CD14-positive monocyte (primary cell): ENCODE measurements at regions not wholly inside any gene's neighbourhood (a gene's known extent, or its start where the extent isn't known, plus 50 kb on each side); places are given as distances from the start of the nearest gene placed in this dataset.

Experiments
- DNase-seq, 3 donors: peaks; one replicate each; pipeline ENCODE4 v3.0.0-alpha.2; 2011 to 2022
- H2AFZ ChIP-seq: 2 replicates; pipeline ENCODE4 v1.6.0; 2012; ENCODE audit warnings: mild to moderate bottlenecking, low read depth, low read length, inconsistent platforms; ENCODE audit not compliant: insufficient read depth, poor library complexity, severe bottlenecking
- H3K27ac ChIP-seq, 2 donors: 1 replicate in 1 of 2; 2 replicates in 1 of 2; pipeline ENCODE4 v1.5.1; 2012 to 2013; ENCODE audit warnings: low read length in 2 of 2, control low read depth in 1 of 2, inconsistent platforms in 1 of 2, low read depth in 1 of 2, mild to moderate bottlenecking in 1 of 2
- H3K27me3 ChIP-seq, 2 donors: one replicate each; pipeline versions ENCODE4 v1.6.0 to v1.6.1; 2011 to 2013; ENCODE audit warnings: low read length in 2 of 2; ENCODE audit not compliant: control insufficient read depth in 2 of 2, insufficient read depth in 2 of 2
- H3K36me3 ChIP-seq, 2 donors: replicated peaks in 1 of 2; 1 replicate in 1 of 2; 2 replicates in 1 of 2; pipeline versions ENCODE4 v1.5.1 to v1.6.1; 2012 to 2013; ENCODE audit warnings: low read length in 2 of 2, control low read depth in 1 of 2, inconsistent platforms in 1 of 2, mild to moderate bottlenecking in 1 of 2; ENCODE audit not compliant: insufficient read depth in 2 of 2, control insufficient read depth in 1 of 2
- H3K4me1 ChIP-seq, 2 donors: 1 replicate in 1 of 2; 2 replicates in 1 of 2; pipeline versions ENCODE4 v1.5.1 to v1.6.1; 2012 to 2013; ENCODE audit warnings: low read length in 2 of 2, control low read depth in 1 of 2, inconsistent platforms in 1 of 2, mild to moderate bottlenecking in 1 of 2, moderate library complexity in 1 of 2; ENCODE audit not compliant: insufficient read depth in 2 of 2, control insufficient read depth in 1 of 2
- H3K4me2 ChIP-seq: replicated peaks from 2 replicates; pipeline ENCODE3; 2012; ENCODE audit warnings: low read length, moderate library complexity, mild to moderate bottlenecking; ENCODE audit not compliant: poor library complexity, severe bottlenecking; ENCODE audit errors: extremely low read depth
- H3K4me3 ChIP-seq, 3 experiments: fragments of 200-600 bp in 1 of 3; sonication (generic) in 1 of 3; replicated peaks in 1 of 3; 1 replicate in 2 of 3; 2 replicates in 1 of 3; pipeline ENCODE4 v1.5.1; 2011 to 2013; ENCODE audit warnings: low read length in 3 of 3, mild to moderate bottlenecking in 3 of 3, control low read depth in 2 of 3, low read depth in 2 of 3, inconsistent platforms in 1 of 3, moderate library complexity in 1 of 3
- H3K79me2 ChIP-seq: 2 replicates; pipeline ENCODE4 v1.6.0; 2012; ENCODE audit warnings: mild to moderate bottlenecking, control low read depth, inconsistent platforms, low read length, moderate library complexity; ENCODE audit not compliant: insufficient read depth
- H3K9ac ChIP-seq: 2 replicates; pipeline ENCODE4 v1.6.0; 2017; ENCODE audit warnings: low read length, mild to moderate bottlenecking; ENCODE audit not compliant: insufficient read depth, poor library complexity, severe bottlenecking
- H3K9me3 ChIP-seq, 2 donors: replicated peaks in 1 of 2; 1 replicate in 1 of 2; 2 replicates in 1 of 2; pipeline versions ENCODE4 v1.5.1 to v1.6.1; 2012 to 2013; ENCODE audit warnings: low read length in 2 of 2, control low read depth in 1 of 2; ENCODE audit not compliant: control insufficient read depth in 1 of 2, insufficient read depth in 1 of 2
- H4K20me1 ChIP-seq: 2 replicates; pipeline ENCODE4 v1.6.0; 2012; ENCODE audit warnings: mild to moderate bottlenecking, low read length, control low read depth, moderate library complexity; ENCODE audit not compliant: insufficient read depth
- H3K27ac Mint-ChIP-seq, 7 donors: one replicate each; pipeline ENCODE4 v1.8.0; 2020; ENCODE audit warnings: mild to moderate bottlenecking in 7 of 7, mixed read lengths in 7 of 7, moderate library complexity in 6 of 7, inconsistent platforms in 2 of 7
- H3K27me3 Mint-ChIP-seq, 3 donors: one replicate each; pipeline ENCODE4 v1.8.0; 2021 to 2022; ENCODE audit warnings: low read depth in 3 of 3, mild to moderate bottlenecking in 3 of 3, mixed read lengths in 3 of 3, moderate library complexity in 3 of 3, inconsistent platforms in 1 of 3
- H3K36me3 Mint-ChIP-seq, 2 donors: one replicate each; pipeline ENCODE4 v1.8.0; 2020; ENCODE audit warnings: mixed read lengths in 2 of 2, inconsistent platforms in 1 of 2, mild to moderate bottlenecking in 1 of 2
- H3K4me1 Mint-ChIP-seq: one replicate; pipeline ENCODE4 v1.8.0; 2020; ENCODE audit warnings: mild to moderate bottlenecking, mixed read lengths
- H3K4me3 Mint-ChIP-seq, 2 donors: one replicate each; pipeline ENCODE4 v1.8.0; 2020; ENCODE audit warnings: mild to moderate bottlenecking in 2 of 2, mixed read lengths in 2 of 2, moderate library complexity in 1 of 2
- H3K9me3 Mint-ChIP-seq, 7 donors: one replicate each; pipeline ENCODE4 v1.8.0; 2020 to 2022; ENCODE audit warnings: mixed read lengths in 7 of 7, mild to moderate bottlenecking in 6 of 7, moderate library complexity in 6 of 7, inconsistent platforms in 2 of 7
- CTCF ChIP-seq: fragments of 200-600 bp; IDR thresholded peaks from one replicate; pipeline ENCODE4 v1.8.0; 2022; ENCODE audit warnings: antibody characterized with exemption, mild to moderate bottlenecking
- WGBS: methylation state at CpG from one replicate; pipeline ENCODE4 v1.1.5; 2013; ENCODE audit warnings: missing lambda C conversion rate; ENCODE audit not compliant: insufficient coverage; 5-methylcytosine and 5-hydroxymethylcytosine counted together
- intact Hi-C, 2 donors: fragments of 100-400 bp; cut with micrococcal nuclease; formaldehyde crosslinking; loops; one replicate each; pipeline versions ENCODE4 v1.15.0 to v1.15.1; 2023

DNA sequence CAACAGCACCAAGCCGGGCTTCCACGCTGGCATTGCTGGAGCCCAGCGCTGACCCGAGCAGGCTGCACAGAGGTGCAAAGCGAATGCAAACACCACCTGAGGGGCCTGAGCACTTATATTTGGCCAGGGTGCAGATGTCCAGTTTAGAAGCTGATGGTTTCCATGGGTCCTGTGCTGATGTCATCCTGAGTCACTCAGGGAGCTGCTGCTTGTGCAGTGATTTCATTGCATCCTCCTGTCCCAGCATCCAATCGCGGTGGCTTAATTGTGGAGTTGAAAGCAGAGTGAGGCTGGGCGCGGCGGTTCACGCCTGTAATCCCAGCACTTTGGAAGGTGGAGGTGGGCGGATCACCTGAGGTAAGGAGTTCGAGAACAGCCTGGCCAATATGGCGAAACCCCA is 410.2 kb upstream of the KLF6 start:
- no peak for TF ChIP-seq CTCF
- intact Hi-C loops, result no loop called here

DNA sequence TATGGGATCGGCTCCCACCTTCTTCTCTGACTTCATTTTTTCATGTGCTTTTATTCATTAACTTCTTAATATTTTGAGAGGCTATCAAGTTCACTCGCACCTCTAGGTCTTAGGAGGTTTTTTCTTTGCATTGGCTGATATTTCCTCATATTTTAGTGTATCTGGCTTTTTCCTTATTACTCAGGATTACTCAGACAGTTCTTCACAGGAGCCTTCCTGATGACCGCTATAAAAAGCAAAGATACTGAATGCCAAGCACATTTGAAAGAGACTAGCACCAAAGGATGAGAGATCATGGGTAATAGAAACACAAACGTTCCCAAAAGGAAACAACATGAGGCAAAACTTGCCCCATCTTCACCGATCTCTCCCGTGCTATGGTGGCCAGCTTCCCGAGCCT is 409.2 kb upstream of the KLF6 start:
- TF ChIP-seq CTCF, result no peak
- no peak overlapping the region for H3K27ac Mint-ChIP-seq
- WGBS, result 97% methylated on average over 5 of the region's 7 CpGs

More for the DNA sequence above, 410.2 kb upstream of the KLF6 start:
- Histone ChIP-seq H2AFZ (no peak overlapping the region), H3K9ac (no peak overlapping the region), H3K36me3 (no peaks in the 10 kb centered on the region), H4K20me1 (no peaks in the 10 kb centered on the region), H3K4me2 (no peak overlapping the region), H3K27ac (no peak overlapping the region), H3K4me3 (no peak overlapping the region), H3K4me1 (no peaks in the 10 kb centered on the region), H3K79me2 (no peaks in the 10 kb centered on the region), H3K27me3 (no peaks in the 10 kb centered on the region), H3K9me3 (no peaks in the 10 kb centered on the region)
- Mint-ChIP-seq H3K9me3 (peaks cover 0 to 3% (median 2%) of the 10 kb centered on the region in 7 donors), H3K4me1 (peaks cover 5% of the 10 kb centered on the region), H3K27me3 (peaks cover 0 to 3% (median 0%) of the 10 kb centered on the region in 3 donors), H3K36me3 (no peaks in the 10 kb centered on the region), H3K4me3 (no peak overlapping the region), H3K27ac (no peak overlapping the region)
- 100% methylated on average over 5 of the region's 14 CpGs for WGBS
- DNase-seq, result no peak

More for the DNA sequence above, 409.2 kb upstream of the KLF6 start:
- H4K20me1 ChIP-seq, result no peaks in the 10 kb centered on the region
- H3K27ac ChIP-seq, result no peak overlapping the region
- Mint-ChIP-seq H3K4me3 (no peak overlapping the region), H3K27me3 (peaks cover 0 to 3% (median 0%) of the 10 kb centered on the region in 3 donors), H3K9me3 (peaks cover 0 to 3% (median 2%) of the 10 kb centered on the region in 7 donors), H3K36me3 (no peaks in the 10 kb centered on the region), H3K4me1 (peaks cover 5% of the 10 kb centered on the region)
- no peak overlapping the region for H3K4me3 ChIP-seq
- intact Hi-C loops, result no loop called here
- H3K36me3 ChIP-seq, result no peaks in the 10 kb centered on the region
- DNase-seq, result no peak
- H3K79me2 ChIP-seq, result no peaks in the 10 kb centered on the region
- no peak overlapping the region for H3K9ac ChIP-seq
- H2AFZ ChIP-seq, result no peak overlapping the region
- H3K4me2 ChIP-seq, result no peak overlapping the region
- no peaks in the 10 kb centered on the region for H3K4me1 ChIP-seq
- H3K9me3 ChIP-seq, result no peaks in the 10 kb centered on the region
- H3K27me3 ChIP-seq, result no peaks in the 10 kb centered on the region
